WTC11 (cell line): ENCODE measurements at regions not wholly inside any gene's neighbourhood (a gene's known extent, or its start where the extent isn't known, plus 50 kb on each side); places are given as distances from the start of the nearest gene placed in this dataset.

Experiments
- ATF3 ChIP-seq: sonication (generic); formaldehyde crosslinking; conservative IDR thresholded peaks from 2 replicates; pipeline ENCODE4 v1.8.1; 2022; ENCODE audit warnings: mild to moderate bottlenecking, missing genetic modification reagents
- CREB1 ChIP-seq: sonication (generic); formaldehyde crosslinking; IDR thresholded peaks from 2 replicates; pipeline ENCODE4 v1.8.0; 2023; ENCODE audit warnings: mild to moderate bottlenecking, missing genetic modification reagents
- CTCF ChIP-seq: fragments of 200-600 bp; IDR thresholded peaks from 2 replicates; pipeline ENCODE4 v1.8.0; 2022; ENCODE audit warnings: antibody characterized with exemption
- HMGXB4 ChIP-seq: sonication (generic); formaldehyde crosslinking; IDR thresholded peaks from 2 replicates; pipeline ENCODE4 v1.8.1; 2023; ENCODE audit warnings: mild to moderate bottlenecking, moderate library complexity, missing genetic modification reagents
- IRF1 ChIP-seq: sonication (generic); formaldehyde crosslinking; IDR thresholded peaks from 2 replicates; pipeline ENCODE4 v1.8.0; 2023; ENCODE audit warnings: missing genetic modification reagents
- KAT7 ChIP-seq: sonication (generic); formaldehyde crosslinking; IDR thresholded peaks from 2 replicates; pipeline ENCODE4 v1.8.1; 2023; ENCODE audit warnings: missing genetic modification reagents, mild to moderate bottlenecking, borderline replicate concordance
- MAX ChIP-seq: sonication (generic); formaldehyde crosslinking; IDR thresholded peaks from 2 replicates; pipeline ENCODE4 v1.8.0; 2022; ENCODE audit warnings: mild to moderate bottlenecking, missing genetic modification reagents
- NFYB ChIP-seq: sonication (generic); formaldehyde crosslinking; conservative IDR thresholded peaks from 2 replicates; pipeline ENCODE4 v1.8.0; 2022; ENCODE audit warnings: low read depth, missing genetic modification reagents
- NR2C2 ChIP-seq: sonication (generic); formaldehyde crosslinking; IDR thresholded peaks from 2 replicates; pipeline ENCODE4 v1.8.0; 2022; ENCODE audit warnings: mild to moderate bottlenecking, missing genetic modification reagents
- OVOL2 ChIP-seq: fragments of 250-450 bp; sonication (Bioruptor Pico); IDR thresholded peaks from 2 replicates; pipeline ENCODE4 v1.9.0; 2021; ENCODE audit warnings: mild to moderate bottlenecking, borderline replicate concordance
- PREB ChIP-seq: sonication (generic); formaldehyde crosslinking; IDR thresholded peaks from 2 replicates; pipeline ENCODE4 v1.8.1; 2022; ENCODE audit warnings: mild to moderate bottlenecking, missing genetic modification reagents, moderate library complexity, borderline replicate concordance
- ZNF121 ChIP-seq: sonication (generic); formaldehyde crosslinking; IDR thresholded peaks from 2 replicates; pipeline ENCODE4 v1.8.0; 2023; ENCODE audit warnings: missing genetic modification reagents
- ZNF263 ChIP-seq: sonication (generic); formaldehyde crosslinking; IDR thresholded peaks from 2 replicates; pipeline ENCODE4 v1.8.1; 2022; ENCODE audit warnings: low read depth, mild to moderate bottlenecking, moderate library complexity, missing genetic modification reagents
- ZNF671 ChIP-seq: fragments of 250-450 bp; sonication (Bioruptor Pico); IDR thresholded peaks from 2 replicates; pipeline ENCODE4 v1.8.0; 2021; ENCODE audit warnings: mild to moderate bottlenecking

- TF ChIP-seq KAT7 (CRISPR knock-in tag) (no peak), NFYB (CRISPR knock-in tag) (no peak), ZNF263 (CRISPR knock-in tag) (no peak), CREB1 (CRISPR knock-in tag) (no peak), CTCF (no peak), ATF3 (CRISPR knock-in tag) (no peak), ZNF671 (CRISPR knock-in tag) (no peak), OVOL2 (no peak), IRF1 (CRISPR knock-in tag) (no peak), MAX (no peak), PREB (no peak), ZNF121 (no peak), HMGXB4 (CRISPR knock-in tag) (no peak), NR2C2 (CRISPR knock-in tag) (no peak)
These were observed 89.2 kb upstream of the CALCR start for GRCh38 chr7:93663561-93664299.
